NCI-H2171 (cell line): ENCODE measurements at regions not wholly inside any gene's neighbourhood (a gene's known extent, or its start where the extent isn't known, plus 50 kb on each side); places are given as distances from the start of the nearest gene placed in this dataset.
"Not testable (repeated sequence)": the region's sequence is repeated elsewhere in the genome, so short reads cannot be mapped to it uniquely, and the experiment has no call there.

ENCODE experiments used
- DNase-seq: peaks from one replicate; lab custom pipeline; 2025; lab: John Stamatoyannopoulos, UW

DNA sequence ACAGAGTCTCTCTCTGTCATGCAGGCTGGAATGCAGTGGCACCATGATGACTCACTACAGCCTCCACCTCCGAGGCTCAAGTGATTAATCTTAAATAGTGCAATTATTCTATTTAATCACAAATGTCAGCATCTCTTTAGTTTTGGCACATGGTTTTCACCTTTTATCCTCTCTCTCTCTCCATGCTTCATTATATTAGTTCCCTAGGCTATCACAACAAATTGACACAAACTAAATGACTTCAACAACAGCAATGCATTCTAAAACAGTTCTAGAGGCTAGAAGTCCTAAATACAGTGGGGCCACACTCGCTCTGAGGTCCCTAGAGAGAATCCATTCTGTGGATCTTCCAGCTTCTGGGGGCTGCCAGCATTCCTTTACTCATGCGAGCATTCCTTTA is 178.2 kb upstream of the ZNG1F start:
- DNase-seq: not testable (repeated sequence)

DNA sequence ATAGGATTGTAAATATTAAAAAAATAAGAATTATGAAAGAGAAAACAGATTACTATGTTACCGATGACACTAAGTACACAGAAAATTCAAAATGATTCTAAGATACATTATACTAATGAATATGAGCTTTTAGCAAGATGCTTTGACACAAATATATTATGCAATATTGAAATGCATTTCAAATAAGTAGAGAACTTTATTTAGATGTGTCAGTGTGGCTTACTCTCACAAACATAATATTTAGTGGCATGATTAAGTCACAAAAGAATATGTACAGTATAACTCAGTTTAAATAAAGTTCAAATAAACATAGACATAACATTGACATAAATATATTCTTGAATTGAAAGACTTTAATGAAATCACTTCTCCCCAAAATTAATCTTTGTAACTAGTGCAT is 172.7 kb upstream of the ZNG1F start:
- not testable (repeated sequence) for DNase-seq

DNA sequence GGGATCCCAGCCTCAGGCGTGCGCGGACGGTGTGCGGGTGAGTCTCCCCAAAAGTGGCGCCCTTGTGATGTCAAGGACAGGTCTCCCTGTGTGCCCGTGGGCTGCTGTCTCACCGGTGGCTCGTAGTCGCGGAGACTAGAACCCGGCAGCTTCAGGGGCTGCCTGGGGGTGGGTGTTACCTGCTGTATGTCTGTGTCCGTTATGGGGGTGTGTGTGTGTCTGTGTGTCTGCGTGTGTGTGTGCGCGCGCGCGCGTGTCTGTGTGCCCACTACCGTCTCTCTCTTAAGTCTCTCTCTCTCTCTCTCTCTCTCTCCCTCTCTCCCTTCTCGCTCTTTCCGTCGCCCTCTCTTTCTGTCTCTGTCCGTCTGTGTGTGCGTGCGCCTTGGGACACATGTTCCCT is 170.0 kb upstream of the ZNG1F start:
- not testable (repeated sequence) for DNase-seq

DNA sequence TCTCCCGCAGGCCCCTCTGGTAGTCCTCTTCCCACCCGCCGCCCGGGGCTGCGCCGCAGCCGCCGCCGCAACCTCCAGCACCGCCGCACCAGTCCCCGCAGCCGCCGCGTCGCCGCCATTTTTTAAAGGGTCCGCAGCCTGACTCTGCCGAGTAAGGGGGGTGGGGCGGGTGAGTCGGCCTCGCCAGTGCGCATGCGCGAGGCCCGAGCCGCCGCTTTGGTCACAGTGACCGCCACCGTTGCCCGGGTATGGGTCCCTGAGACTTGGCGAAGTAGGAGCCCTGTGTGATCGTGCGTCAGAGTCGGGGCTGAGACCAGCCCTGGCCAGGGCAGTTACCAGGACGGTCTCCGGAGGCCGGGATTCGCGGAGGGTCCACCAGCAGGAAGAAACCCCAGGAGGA is 169.6 kb upstream of the ZNG1F start:
- not testable (repeated sequence) for DNase-seq

DNA sequence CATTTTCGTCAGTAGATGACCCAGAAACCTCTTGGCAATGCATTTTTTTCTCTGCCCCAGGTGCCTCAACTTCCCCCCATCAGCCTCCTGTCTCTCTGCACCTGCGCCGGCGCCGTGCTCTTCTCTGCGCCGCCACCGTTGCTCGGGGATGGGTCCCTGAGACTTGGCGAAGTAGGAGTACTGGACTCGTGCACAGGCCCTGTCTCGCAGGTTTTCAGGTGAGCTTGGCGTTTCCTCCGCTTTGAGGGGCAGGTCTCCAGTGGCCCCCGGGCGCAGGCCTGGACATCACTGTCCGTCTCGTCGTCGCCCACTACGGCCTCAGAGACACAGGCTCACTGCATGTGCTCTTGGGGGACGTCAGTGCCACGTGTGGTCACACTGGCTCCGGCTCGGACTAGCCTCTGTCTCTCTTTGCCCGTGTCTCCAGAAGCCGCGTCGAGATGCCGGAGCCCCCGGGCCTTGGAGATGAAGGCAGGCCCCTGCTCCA is 168.8 kb upstream of the ZNG1F start:
- DNase-seq: not testable (repeated sequence)

DNA sequence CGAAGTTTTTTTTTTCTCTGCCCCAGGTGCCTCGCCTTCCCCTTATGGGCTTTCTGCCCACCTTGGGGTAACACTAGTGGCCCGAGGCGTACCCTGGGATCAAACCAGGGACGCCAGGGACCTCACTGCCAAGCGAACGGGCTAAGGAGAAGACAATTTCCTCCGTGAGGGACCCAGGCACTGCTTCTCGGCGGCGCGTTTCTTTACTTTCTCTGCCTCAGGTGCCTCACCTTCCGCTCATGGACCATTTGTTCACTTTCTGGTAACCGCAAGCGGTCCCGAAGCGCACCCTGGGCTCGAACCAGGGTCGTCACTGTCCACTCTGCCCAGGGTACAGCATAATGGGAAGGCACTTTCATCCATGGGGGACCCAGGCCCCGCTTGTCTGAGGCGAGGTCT is 168.2 kb upstream of the ZNG1F start:
- not testable (repeated sequence) for DNase-seq

DNA sequence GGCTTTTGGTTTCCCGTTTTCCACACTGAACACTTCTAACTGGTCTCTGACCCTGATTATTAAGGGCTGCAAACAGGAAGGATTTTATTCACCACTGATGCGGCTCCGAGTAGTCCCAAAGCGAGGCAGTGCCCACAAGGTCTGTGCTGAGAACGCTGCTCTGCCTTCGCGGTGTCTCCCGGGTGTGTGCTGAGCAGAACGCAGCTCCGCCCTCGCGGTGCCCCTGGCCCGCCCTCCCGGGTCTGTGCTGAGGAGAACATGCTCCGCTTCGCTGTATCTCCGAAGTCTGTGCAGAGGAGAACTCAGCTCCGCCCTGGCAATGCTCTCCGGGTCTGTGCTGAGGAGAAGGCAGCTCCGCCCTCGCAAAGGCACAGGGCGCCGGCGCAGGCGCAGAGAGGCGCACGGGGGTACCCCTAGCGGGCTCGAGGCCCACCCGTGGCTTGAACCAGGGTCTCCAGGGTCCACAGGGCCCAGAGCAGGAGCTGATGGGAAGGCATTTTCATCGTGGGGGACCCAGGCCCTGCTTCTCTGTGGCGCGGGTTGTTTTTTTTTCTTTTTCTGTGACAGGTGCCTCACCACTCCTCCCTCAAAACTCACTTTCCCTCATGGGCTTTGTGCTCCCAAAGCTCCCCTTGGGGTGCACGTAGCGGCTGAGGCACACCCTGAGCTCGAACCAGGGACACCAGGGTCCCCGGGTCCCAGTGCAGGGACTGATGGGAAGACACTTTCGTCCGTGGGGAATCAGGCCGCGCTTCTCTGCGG is 167.7 kb upstream of the ZNG1F start:
- DNase-seq: peak; percentile 43

DNA sequence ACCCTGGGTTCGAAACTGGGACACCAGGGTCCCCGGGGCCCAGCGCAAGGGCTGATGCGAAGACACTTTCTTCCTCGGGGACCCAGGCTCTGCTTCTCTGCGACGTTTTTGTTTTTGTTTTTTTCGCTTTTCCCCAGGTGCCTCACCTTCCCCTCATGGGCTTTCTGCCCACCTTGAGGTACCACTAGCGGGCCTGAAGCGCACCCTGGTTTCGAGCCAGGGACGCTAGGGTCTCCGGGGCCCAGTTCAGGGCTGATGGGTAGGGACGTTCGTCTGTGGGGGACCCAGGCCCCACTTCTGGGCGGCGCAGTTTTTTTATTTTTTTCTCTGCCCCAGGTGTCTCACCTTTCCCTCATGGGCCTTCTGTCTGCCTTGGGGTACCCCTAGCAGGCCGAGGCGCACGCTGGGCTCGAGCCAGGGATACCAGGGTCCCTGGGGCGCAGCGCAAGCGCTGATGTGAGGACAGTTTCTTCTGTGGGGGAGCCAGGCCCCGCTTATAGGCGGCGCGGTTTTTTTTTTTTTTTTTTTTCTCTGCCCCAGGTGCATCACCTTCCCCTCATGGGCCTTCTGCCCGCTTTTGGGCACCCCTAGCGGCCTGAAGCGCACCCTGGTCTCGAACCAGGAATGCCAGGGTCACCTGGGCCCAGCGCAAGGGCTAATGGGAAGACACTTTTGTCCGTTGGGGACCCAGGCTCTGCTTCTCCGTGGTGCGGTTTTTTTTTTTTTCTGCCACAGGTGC is 166.8 kb upstream of the ZNG1F start:
- DNase-seq: not testable (repeated sequence)

DNA sequence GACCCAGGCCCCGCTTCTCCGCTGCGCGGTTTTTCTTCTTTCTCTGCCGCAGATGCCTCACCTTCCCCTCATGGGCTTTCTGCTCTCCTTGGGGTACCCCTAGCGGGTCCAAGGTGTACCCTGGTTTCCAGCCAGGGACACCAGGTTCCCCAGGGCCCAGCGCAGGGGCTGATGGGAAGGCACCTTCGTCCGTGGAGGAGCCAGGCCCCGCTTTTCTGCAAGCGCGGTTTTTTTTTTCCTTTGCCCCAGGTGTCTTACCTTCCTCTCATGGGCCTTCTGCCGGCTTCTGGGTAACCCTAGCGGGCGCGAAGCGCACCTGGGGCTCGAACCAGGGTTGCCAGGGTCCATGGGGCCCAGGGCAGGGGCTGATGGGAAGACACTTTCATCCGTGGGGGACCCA is 165.9 kb upstream of the ZNG1F start:
- not testable (repeated sequence) for DNase-seq

DNA sequence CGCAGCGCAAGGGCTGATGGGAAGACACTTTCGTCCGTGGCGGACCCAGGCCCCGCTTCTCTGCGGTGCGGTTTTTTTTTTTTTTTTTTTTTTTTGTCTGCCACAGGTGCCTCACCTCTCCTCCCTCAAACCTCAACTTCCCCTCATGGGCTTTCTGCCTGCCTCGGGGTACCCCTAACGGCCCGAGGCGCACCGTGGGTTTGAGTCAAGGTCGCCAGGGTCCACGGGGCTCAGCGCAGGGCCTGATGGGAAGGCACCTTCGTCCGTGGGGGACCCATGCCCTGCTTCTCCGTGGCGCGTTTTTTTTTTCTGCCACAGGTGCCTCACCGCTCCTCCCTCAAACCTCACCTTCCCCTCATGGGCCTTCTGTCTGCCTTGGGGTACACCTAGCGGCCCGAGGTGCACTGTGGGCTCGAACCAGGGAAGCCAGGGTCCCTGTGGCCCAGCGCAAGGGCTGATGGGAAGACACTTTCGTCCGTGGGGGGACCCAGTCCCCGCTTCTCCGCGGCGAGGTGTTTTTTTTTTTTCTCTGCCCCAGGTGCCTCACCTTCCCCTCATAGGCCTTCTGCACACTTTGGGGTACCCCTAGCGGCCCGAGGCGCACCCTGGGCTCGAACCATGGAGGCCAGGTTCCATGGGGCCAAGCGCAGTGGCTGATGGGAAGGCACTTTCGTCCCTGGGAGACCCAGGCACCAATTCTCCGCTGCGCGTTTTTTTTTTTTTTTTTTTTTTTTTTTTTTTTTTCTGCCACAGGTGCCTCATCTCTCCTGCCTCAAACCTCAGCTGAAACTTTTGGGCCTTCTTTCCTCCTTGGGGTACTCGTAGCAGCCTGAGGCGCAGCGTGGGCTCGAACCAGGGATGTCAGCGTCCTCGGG is 165.2 kb upstream of the ZNG1F start:
- DNase-seq: not testable (repeated sequence)

DNA sequence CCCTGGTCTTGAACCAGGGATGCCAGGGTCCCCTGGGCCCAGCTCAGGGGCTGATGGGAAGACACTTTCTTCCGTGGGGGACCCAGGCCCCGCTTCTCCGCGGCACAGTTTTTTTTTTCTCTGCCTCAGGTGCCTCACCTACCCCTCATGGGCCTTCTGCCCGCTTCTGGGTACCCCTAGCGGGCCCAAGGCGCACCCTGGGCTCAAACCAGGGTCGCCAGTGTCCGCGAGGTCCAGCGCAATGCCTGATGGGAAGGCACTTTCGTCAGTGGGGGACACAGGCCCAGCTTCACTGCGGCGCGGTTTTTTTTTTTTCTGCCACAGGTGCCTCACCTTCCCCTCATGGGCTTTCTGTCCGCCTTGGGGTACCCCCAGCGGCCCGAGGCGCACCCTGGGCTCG is 163.9 kb upstream of the ZNG1F start:
- DNase-seq: not testable (repeated sequence)

DNA sequence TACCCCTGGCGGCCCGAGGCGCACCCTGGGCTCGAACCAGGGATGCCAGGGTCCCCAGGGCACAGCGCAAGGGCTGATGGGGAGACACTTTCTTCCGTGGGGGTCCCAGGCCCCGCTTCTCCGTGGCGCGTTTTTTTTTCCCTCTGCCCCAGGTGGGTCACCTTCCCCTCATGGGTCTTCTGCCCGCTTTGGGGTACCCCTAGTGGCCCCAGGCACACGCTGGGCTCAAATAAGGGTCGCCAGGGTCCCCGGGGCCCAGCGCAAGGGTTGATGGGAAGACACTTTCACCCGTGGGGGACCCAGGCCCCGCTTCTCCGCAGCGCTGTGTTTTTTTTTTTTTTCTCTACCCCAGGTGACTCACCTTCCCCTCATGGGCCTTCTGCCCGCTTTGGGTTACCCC is 163.3 kb upstream of the ZNG1F start:
- DNase-seq: not testable (repeated sequence)

DNA sequence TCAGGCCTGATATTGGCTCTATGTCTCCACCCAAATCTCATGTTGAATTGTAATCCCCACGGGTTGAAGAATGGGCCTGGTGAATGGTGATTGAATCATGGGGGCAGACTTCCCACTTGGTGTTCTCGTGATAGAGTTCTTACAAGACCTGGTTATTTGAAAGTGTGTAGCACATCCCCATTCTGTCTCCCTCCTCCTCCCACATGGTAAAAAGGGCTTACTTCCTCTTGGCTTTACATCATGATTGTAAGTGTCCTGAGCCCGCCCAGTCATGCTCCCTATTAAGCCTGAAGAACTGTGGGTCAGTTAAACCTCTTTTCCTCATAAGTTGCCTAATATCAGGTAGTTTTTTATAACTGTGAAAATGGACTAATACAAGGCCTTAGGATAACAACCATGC is 158.8 kb upstream of the ZNG1F start:
- not testable (repeated sequence) for DNase-seq

DNA sequence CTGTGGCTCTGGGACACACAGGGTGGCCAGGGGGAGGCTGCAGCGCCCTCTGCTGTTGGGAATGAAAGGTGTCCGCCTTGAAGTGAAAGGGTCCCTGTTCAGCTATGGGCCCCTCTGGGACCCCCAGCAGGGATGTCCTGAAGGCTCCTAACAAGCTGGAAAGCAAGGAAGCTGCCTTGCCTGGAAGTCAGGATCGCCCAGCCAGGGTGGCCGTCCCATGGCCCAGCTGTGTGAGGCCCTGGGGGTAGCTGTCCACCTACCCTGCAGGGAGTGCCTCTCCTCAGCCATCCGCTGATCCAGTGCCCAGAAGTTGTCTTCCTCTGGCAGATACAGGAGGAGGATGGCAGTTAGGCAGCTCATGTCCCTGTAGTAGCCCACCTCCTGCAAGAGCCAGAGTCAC is 143.4 kb upstream of the ZNG1F start:
- DNase-seq: not testable (repeated sequence)

DNA sequence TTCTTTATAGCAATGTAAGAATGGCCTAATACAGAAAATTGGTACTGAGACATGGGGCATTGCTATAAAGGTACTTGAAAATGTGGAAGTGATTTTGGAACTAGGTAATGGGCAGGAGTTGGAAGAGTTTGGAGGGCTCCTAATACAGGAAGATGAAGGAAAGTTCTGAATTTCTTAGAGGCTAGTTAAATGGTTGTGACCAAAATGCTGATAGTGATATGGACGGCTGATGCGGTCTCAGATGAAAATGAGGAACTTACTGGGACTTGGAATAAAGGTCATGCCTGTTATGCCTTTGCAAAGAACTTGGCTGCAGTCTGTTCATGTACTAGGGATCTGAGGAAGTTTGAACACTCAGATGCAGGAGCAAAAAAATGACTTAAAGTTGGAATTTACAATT is 132.2 kb upstream of the ZNG1F start:
- not testable (repeated sequence) for DNase-seq

DNA sequence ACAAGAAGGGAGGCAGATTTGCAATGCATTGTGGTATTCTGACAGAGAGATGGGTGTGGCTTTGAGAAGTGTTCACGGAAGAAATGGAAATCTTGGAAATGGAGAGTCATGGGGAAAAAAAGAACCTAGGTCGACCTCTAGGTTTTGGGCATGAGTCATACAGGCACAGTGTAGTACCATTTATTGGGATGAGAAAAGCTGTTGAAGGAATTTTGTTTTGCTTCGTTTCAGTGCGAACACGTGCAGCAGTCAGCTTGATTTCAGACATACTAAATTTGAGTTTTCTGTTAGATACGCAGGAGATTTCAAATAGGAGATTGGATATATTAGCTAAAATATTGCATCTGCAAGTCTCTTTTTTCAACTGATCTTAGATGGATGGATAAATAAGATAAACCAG is 119.8 kb upstream of the ZNG1F start:
- not testable (repeated sequence) for DNase-seq

DNA sequence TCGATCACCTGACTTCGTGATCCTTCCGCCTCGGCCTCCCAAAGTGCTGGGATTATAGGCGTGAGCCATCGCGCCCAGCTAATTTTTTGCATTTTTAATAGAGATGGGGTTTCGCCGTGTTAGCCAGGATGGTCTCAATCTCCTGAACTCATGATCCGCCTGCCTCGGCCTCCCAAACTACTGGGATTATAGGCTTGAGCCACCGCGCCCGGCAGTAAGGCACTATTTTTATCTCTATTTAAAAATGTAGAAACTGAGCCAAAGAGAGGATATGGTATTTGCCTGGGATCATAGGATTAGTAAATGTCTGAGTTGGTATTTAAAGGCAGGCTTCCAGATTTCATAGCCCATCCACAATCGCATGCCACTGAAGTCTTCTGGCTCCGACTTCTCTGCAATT is 96.6 kb upstream of the ZNG1F start:
- not testable (repeated sequence) for DNase-seq

DNA sequence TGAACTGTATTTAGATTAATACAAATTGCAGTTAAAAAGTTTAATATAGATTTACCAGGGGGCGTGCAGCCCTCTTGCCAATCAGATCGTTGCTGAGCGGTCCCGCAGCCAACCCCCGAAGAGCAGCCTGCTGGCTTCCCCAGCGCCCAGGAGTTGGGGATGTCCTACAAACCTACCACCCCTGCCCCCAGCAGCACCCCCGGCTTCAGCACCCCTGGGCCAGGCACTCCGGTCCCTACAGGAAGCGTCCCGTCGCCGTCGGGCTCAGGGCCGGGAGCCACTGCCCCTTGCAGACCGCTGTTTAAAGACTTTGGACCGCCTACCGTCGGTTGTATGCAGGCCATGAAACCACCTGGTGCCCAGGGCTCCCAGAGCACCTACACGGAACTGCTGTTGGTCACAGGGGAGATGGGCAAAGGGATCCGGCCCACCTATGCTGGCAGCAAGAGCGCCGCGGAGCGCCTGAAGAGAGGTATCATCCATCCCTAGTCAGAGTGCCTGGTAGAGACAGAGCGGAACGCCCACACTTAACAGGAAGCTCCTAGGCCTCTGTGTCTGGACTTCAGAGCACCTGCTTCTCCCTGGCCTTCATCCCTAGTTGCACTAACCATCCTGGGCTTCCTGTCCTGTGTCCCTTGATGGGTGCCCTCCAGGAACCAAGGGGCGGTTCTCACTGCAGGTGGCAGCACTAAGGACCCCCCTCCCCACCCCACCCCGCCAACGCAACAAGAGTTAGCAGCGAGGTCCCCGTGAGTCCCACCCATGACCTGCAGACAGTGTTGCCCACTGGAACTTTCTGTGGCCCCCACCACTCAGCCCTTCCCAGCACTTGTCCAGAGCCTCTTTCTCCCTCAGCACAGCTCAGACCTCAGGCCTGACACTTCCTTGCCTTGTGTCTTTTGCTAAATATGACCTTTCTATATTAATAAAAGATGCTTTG is 91.5 kb upstream of the ZNG1F start:
- DNase-seq: not testable (repeated sequence)

DNA sequence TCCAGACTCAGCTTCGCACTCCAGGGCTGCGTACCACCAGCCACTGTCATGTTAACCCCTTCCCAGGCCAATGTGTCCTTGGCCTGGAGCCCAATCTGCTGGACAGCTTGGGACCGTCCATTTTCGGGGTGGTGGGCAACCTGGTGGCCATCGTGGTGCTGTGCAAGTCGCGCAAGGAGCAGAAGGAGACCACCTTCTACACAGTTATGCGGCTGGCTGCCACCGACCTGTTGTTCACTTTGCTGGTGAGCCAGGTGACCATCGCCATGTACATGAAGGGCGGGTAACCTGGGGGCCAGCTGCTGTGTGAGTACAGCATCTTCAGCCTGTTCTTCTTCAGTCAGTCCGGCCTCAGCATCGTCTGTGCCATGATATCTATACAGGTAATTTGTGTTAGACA is 90.3 kb upstream of the ZNG1F start:
- DNase-seq: not testable (repeated sequence)

DNA sequence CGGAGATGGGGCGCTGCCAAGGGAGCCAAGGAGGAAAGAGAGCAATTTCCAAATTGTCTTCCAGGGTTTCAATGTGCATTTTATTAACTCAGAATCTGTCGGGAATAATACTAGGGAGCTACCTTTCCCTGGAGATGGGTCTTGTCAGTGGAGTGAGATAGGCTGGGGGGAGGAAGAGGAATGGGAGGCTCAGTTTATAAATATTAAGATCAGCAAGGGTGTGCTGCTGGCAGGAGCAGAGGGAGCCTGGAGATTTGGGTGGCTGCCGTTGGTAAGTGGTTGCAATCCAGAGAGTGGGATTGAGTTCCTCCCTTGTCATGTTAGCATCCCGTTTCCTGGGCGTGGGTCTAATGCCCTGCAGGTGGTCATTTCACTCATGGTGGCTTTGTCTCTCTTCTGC is 89.9 kb upstream of the ZNG1F start:
- DNase-seq: not testable (repeated sequence)
